Lower leg skin (tissue), 4 donors: ENCODE measurements at regions not wholly inside any gene's neighbourhood (a gene's known extent, or its start where the extent isn't known, plus 50 kb on each side); places are given as distances from the start of the nearest gene placed in this dataset.

Experiments used
- DNase-seq, 2 donors: peaks; one replicate each; pipeline ENCODE4 v3.0.0-alpha.2; 2019; ENCODE audit warnings: low spot score in 2 of 2
- H3K4me3 ChIP-seq: fragments of 200-600 bp; sonication (generic); 2 replicates; pipeline ENCODE4 v1.5.1; 2017; ENCODE audit warnings: mild to moderate bottlenecking, low read depth; ENCODE audit not compliant: poor library complexity, severe bottlenecking
- CTCF ChIP-seq, 3 donors: fragments of 450-650 bp; IDR thresholded peaks; one replicate each; pipeline ENCODE4 v1.5.1; 2016; ENCODE audit warnings: antibody characterized with exemption in 3 of 3, mild to moderate bottlenecking in 3 of 3, moderate library complexity in 2 of 3
- POLR2A ChIP-seq, 2 donors: fragments of 450-650 bp; IDR thresholded peaks; one replicate each; pipeline ENCODE4 v1.6.1; 2016 to 2017; ENCODE audit warnings: antibody characterized with exemption in 2 of 2, mild to moderate bottlenecking in 1 of 2, moderate library complexity in 1 of 2
- WGBS, 2 donors: methylation state at CpG; one replicate each; pipeline ENCODE4 v1.1.5; 2018; 5-methylcytosine and 5-hydroxymethylcytosine counted together
- intact Hi-C: fragments of 100-400 bp; cut with DNase I; formaldehyde crosslinking; loops from one replicate; pipeline ENCODE4 v1.15.0; 2023; ENCODE audit warnings: low total_unique reads

- WGBS, 2 donors: 80 to 81% methylated on average over 5 of the region's 5 CpGs
- DNase-seq: no peak
- intact Hi-C loops: no loop called here
- no peak overlapping the region for H3K4me3 ChIP-seq
- TF ChIP-seq POLR2A (IDR thresholded peaks at IDR 0.05) (no peak), CTCF (IDR thresholded peaks at IDR 0.05) (no peak)
Observed at GRCh38 chr3:132167870-132168269, 133.1 kb upstream of the CPNE4 start.

DNA sequence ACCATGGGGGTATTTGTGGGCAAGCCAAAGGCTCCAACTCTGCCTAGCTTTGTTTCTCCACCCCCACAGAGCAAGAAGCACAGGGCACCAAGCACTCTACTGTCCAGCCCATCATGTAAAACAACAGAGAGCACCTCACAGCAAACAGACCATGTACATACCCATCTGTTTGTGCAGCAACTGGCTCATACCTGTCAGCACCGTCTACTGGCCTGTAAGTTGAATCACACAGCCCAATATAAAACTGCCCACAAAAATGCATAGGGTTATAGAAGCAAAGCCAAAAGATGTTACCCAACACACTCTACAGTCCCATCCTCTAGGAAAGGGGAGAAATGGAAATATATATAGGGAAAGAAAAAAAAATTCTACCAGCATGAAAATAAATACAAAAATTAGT lies 139.7 kb upstream of the CPNE4 start:
- TF ChIP-seq CTCF (IDR thresholded peaks at IDR 0.05): no peak
- TF ChIP-seq POLR2A (IDR thresholded peaks at IDR 0.05): no peak
- intact Hi-C loops: no loop called here
- no peak overlapping the region for H3K4me3 ChIP-seq
- no peak for DNase-seq
- WGBS, 2 donors: 71 to 76% methylated on average over 1 of the region's 1 CpG

- H3K4me3 ChIP-seq: no peak overlapping the region
- TF ChIP-seq POLR2A (IDR thresholded peaks at IDR 0.05) (no peak), CTCF (IDR thresholded peaks at IDR 0.05) (no peak)
- no peak for DNase-seq
- 9 to 13% methylated on average over 3 of the region's 3 CpGs for WGBS, 2 donors
- intact Hi-C loops: no loop called here
Observed at GRCh38 chr3:132180337-132180791, 136.8 kb upstream of the ACP3 start.

DNA sequence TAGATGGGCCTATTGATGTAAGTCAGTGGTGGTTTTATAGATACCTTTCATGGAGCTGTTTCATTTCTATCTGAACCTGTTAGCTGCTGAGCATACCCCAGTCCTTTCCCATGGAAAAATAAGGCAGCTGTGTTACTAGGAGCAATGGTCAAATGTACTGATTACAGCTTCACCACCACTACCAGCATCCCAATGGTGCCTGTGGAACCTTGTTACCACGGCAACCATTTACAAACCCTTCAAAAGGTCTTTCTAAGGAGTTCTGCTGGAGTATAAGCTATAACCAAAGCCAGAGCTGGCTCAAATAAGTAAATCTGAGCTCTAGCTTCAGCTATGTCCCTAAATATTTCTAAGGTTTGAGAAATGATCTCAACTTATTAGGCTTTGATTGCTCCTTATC lies 133.4 kb upstream of the ACP3 start:
- 70 to 72% methylated on average over 1 of the region's 1 CpG for WGBS, 2 donors
- DNase-seq: no peak
- intact Hi-C loops: no loop called here
- TF ChIP-seq CTCF (IDR thresholded peaks at IDR 0.05) (no peak), POLR2A (IDR thresholded peaks at IDR 0.05) (no peak)
- no peak overlapping the region for H3K4me3 ChIP-seq

- TF ChIP-seq CTCF (IDR thresholded peaks at IDR 0.05) (no peak), POLR2A (IDR thresholded peaks at IDR 0.05) (no peak)
Observed at GRCh38 chr3:132187746-132188145, 129.5 kb upstream of the ACP3 start.

GRCh38 chr3:132189601-132190000 lies 127.6 kb upstream of the ACP3 start:
- no peak overlapping the region for H3K4me3 ChIP-seq
- TF ChIP-seq POLR2A (IDR thresholded peaks at IDR 0.05) (no peak), CTCF (IDR thresholded peaks at IDR 0.05) (no peak)
- 26 to 27% methylated on average over 3 of the region's 3 CpGs for WGBS, 2 donors
- DNase-seq: no peak
- intact Hi-C loops: no loop called here

More at GRCh38 chr3:132187746-132188145, 129.5 kb upstream of the ACP3 start:
- no peak for DNase-seq
- intact Hi-C loops: no loop called here
- WGBS, 2 donors: 60 to 67% methylated on average over 2 of the region's 2 CpGs
- H3K4me3 ChIP-seq: no peak overlapping the region
